HFFc6 (cell line): ENCODE measurements at regions not wholly inside any gene's neighbourhood (a gene's known extent, or its start where the extent isn't known, plus 50 kb on each side); places are given as distances from the start of the nearest gene placed in this dataset.

Source experiments
- DNase-seq: peaks from one replicate; pipeline ENCODE4 v3.0.0-alpha.2; 2018
- H3K27ac Mint-ChIP-seq: 2 replicates; pipeline ENCODE4 v1.8.0; 2020; ENCODE audit warnings: mild to moderate bottlenecking, mixed read lengths
- H3K27me3 Mint-ChIP-seq: 2 replicates; pipeline ENCODE4 v1.8.0; 2021; ENCODE audit warnings: mild to moderate bottlenecking, moderate library complexity, mixed read lengths; ENCODE audit not compliant: insufficient read depth
- H3K36me3 Mint-ChIP-seq: 2 replicates; pipeline ENCODE4 v1.8.0; 2021; ENCODE audit warnings: low read depth, mixed read lengths
- H3K4me1 Mint-ChIP-seq: 2 replicates; pipeline ENCODE4 v1.8.0; 2020; ENCODE audit warnings: low read depth, mixed read lengths
- H3K4me3 Mint-ChIP-seq: 2 replicates; pipeline ENCODE4 v1.8.0; 2020; ENCODE audit warnings: mild to moderate bottlenecking, moderate library complexity, mixed read lengths
- H3K9me3 Mint-ChIP-seq: 2 replicates; pipeline ENCODE4 v1.8.0; 2020; ENCODE audit warnings: mild to moderate bottlenecking, mixed read lengths
- TF ChIP-seq, protein P1 (sequence below): fragments of 200-600 bp; sonication (generic); IDR thresholded peaks from 2 replicates; pipeline ENCODE4 v1.5.0; 2021; ENCODE audit warnings: antibody characterized with exemption, mild to moderate bottlenecking

DNA sequence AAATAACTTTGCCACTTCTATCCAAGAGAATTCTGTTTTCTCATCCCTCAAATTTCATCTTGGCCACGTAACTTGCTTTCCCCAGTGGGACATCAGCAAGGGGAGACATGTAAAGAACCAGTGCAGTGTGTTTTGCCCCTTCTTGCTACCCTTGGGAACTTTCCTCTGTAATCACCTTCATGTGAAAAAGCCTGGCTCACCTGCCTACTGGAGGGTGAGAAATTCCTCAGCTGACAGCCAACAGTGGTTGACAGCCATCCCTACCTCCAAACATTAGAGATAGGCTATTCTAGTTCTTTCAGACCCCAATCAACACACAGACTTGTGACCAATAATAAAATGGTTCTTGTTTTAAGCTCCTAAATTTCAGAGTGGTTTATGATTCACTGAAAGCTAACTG, 333.9 kb upstream of the TBC1D5 start:
- no peak overlapping the region for H3K4me3 Mint-ChIP-seq
- peaks cover 4% of the 10 kb centered on the region; the same call in 1 of the 2 replicates for H3K27me3 Mint-ChIP-seq
- no peaks in the 10 kb centered on the region for H3K36me3 Mint-ChIP-seq
- DNase-seq: no peak
- no peak overlapping the region for H3K27ac Mint-ChIP-seq
- H3K4me1 Mint-ChIP-seq: peaks cover 33% of the 10 kb centered on the region
- TF ChIP-seq, protein P1, sequence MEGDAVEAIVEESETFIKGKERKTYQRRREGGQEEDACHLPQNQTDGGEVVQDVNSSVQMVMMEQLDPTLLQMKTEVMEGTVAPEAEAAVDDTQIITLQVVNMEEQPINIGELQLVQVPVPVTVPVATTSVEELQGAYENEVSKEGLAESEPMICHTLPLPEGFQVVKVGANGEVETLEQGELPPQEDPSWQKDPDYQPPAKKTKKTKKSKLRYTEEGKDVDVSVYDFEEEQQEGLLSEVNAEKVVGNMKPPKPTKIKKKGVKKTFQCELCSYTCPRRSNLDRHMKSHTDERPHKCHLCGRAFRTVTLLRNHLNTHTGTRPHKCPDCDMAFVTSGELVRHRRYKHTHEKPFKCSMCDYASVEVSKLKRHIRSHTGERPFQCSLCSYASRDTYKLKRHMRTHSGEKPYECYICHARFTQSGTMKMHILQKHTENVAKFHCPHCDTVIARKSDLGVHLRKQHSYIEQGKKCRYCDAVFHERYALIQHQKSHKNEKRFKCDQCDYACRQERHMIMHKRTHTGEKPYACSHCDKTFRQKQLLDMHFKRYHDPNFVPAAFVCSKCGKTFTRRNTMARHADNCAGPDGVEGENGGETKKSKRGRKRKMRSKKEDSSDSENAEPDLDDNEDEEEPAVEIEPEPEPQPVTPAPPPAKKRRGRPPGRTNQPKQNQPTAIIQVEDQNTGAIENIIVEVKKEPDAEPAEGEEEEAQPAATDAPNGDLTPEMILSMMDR: no peak
- H3K9me3 Mint-ChIP-seq: no peaks in the 10 kb centered on the region

DNA sequence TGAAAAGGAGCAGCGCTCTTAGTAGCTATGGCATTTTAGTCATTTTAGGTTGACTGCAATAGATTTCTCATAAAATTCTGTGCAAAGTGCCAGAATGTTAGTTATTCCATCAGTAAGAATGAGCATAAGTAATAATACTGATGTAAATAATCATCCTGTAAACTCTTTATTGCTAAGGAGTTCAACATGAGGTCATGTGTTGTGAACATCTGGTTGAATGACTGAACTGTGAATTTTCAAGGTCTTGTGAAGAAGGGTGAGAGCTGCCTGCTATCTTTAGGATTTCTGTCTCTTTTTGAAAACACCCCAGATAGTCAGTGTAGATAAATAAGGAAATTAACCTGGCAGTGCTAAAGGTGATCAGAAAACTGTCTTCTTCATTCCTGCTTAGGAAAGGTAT, 333.4 kb upstream of the TBC1D5 start:
- DNase-seq: no peak
- no peaks in the 10 kb centered on the region for H3K9me3 Mint-ChIP-seq
- no peak overlapping the region for H3K4me3 Mint-ChIP-seq
- TF ChIP-seq, protein P1: no peak
- peaks cover 33% of the 10 kb centered on the region for H3K4me1 Mint-ChIP-seq
- no peaks in the 10 kb centered on the region for H3K36me3 Mint-ChIP-seq
- H3K27ac Mint-ChIP-seq: no peak overlapping the region
- H3K27me3 Mint-ChIP-seq: peaks cover 4% of the 10 kb centered on the region; the same call in 1 of the 2 replicates

DNA sequence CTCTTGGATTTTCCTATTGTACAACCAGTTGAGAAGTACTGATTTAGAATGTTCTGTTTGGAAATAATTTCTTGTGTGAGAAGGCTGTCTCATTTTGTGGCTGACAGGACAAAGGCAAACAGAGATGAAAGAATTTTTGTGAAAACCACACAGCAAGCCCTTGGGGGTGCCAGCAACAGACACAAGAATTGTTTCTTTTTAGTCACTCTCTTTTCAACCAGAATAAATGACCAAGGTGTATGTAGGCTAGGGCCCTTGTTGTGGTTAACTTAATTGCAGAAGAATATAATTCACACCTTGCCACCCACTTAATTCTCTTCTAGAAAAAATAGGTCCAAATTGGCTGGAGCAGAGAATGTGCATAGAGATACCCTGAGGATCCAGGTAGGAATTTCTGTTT, 329.4 kb upstream of the TBC1D5 start:
- Mint-ChIP-seq H3K9me3 (no peaks in the 10 kb centered on the region), H3K4me3 (no peak overlapping the region), H3K27me3 (peaks cover 4% of the 10 kb centered on the region; the same call in 1 of the 2 replicates), H3K36me3 (no peaks in the 10 kb centered on the region), H3K4me1 (peaks cover 28% of the 10 kb centered on the region), H3K27ac (no peak overlapping the region)
- DNase-seq: no peak
- TF ChIP-seq, protein P1: no peak

DNA sequence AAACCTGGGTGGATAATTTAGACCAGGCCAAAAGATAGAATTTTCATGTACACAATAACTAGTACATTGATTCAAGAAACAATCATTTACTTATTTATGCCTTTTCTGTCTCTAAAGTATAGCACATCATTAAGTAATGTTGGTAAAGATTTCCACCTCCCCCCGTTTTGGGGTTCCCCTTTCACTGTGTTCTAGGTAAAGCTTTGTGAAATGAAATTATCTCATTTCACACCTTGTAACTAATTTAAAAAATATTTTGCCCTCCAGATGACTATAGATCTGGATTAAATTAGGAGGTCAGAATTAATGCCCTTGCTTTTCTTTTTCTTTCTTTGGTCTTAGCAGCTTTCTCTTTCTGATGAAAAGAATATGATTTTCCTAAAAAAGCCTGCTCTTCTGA, 328.5 kb upstream of the TBC1D5 start:
- Mint-ChIP-seq H3K9me3 (no peaks in the 10 kb centered on the region), H3K4me3 (no peak overlapping the region), H3K36me3 (no peaks in the 10 kb centered on the region), H3K4me1 (peaks cover 23% of the 10 kb centered on the region), H3K27me3 (no peaks in the 10 kb centered on the region), H3K27ac (no peak overlapping the region)
- DNase-seq: no peak
- TF ChIP-seq, protein P1: no peak

DNA sequence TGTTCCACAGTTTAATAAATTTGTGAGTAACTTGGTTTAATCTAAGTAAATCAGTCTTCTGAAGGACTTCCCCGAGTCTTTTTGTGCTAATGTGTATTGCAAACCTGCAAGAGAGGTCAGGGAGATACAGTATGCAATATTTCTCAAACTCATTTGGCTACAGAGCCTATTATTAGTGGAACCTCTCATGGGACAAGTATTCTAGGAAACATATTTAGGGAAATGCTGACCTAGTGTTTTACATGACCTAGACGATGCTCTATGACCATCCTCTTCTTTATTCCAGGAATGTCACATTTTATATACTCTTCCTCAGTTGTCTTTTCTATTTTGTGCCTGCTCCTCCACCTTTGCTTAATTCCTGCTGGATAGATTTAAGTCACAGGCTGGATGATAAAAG, 327.8 kb upstream of the TBC1D5 start:
- Mint-ChIP-seq H3K27me3 (no peaks in the 10 kb centered on the region), H3K9me3 (no peaks in the 10 kb centered on the region), H3K4me1 (peaks cover 29% of the 10 kb centered on the region), H3K4me3 (no peak overlapping the region), H3K27ac (no peak overlapping the region), H3K36me3 (no peaks in the 10 kb centered on the region)
- no peak for DNase-seq
- TF ChIP-seq, protein P1: no peak

DNA sequence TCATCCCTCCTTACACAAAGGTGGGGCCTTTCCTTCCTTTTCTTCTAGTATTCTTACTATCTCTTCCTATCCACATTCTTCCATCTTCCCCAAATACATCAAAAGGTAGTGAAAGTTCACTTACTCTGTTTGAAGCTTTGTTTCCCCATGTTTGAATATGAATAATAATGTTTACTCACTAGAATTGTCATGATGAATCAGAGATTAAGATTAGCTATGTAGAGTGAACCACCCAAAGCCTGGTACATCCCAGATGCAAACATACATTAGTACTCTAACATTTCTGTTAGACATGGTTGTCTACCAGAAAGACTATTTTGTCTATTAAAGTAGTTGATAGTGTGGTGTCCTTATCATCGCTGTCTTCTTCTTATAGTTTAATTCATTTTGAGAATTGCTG, 327.1 kb upstream of the TBC1D5 start:
- Mint-ChIP-seq H3K4me1 (peaks cover 35% of the 10 kb centered on the region), H3K27ac (no peak overlapping the region), H3K27me3 (no peaks in the 10 kb centered on the region), H3K36me3 (no peaks in the 10 kb centered on the region), H3K4me3 (no peak overlapping the region), H3K9me3 (no peaks in the 10 kb centered on the region)
- no peak for DNase-seq
- TF ChIP-seq, protein P1: no peak
